RCC 7860 (cell line): ENCODE measurements at regions not wholly inside any gene's neighbourhood (a gene's known extent, or its start where the extent isn't known, plus 50 kb on each side); places are given as distances from the start of the nearest gene placed in this dataset.
A peak's percentile ranks its signal among the peaks of the same experiment; 100 is the strongest.

Source experiments
- DNase-seq: peaks from one replicate; pipeline ENCODE4 v3.0.0-alpha.2; 2015; ENCODE audit warnings: low spot score
- FAIRE-seq: peaks from 2 replicates; lab custom pipeline; 2012; peaks lifted over from hg19 to GRCh38; lab: Jason Lieb, UNC

GRCh38 chr6:169847141-169847674 lies 95.8 kb downstream of the ERMARD start:
- no peak for DNase-seq
- no peak for FAIRE-seq

GRCh38 chr6:169846286-169847056 lies 95.0 kb downstream of the ERMARD start:
- FAIRE-seq: no peak
- DNase-seq: no peak

- FAIRE-seq (no peak), DNase-seq (no peak)
Measured at GRCh38 chr6:169845426-169846285, 94.2 kb downstream of the ERMARD start.

- DNase-seq (no peak), FAIRE-seq (no peak)
Measured at GRCh38 chr6:169844946-169845345, 93.5 kb downstream of the ERMARD start.

GRCh38 chr6:169843991-169844390 lies 92.6 kb downstream of the ERMARD start:
- FAIRE-seq: no peak
- DNase-seq: no peak

GRCh38 chr6:169843110-169843509 lies 91.7 kb downstream of the ERMARD start:
- FAIRE-seq: no peak
- DNase-seq: no peak

GRCh38 chr6:169841907-169842606 lies 90.6 kb downstream of the ERMARD start:
- no peak for FAIRE-seq
- no peak for DNase-seq

- no peak for FAIRE-seq
- no peak for DNase-seq
Measured at GRCh38 chr6:169841251-169841650, 89.8 kb downstream of the ERMARD start.

- DNase-seq (no peak), FAIRE-seq (no peak)
Measured at GRCh38 chr6:169839898-169840631, 88.6 kb downstream of the ERMARD start.

GRCh38 chr6:169839493-169839892 lies 88.1 kb downstream of the ERMARD start:
- FAIRE-seq: no peak
- no peak for DNase-seq

- DNase-seq: no peak
- no peak for FAIRE-seq
Measured at GRCh38 chr6:169839029-169839481, 87.6 kb downstream of the ERMARD start.

- no peak for DNase-seq
- FAIRE-seq: no peak
Measured at GRCh38 chr6:169838346-169839028, 87.1 kb downstream of the ERMARD start.

- FAIRE-seq (no peak), DNase-seq (no peak)
Measured at GRCh38 chr6:169837529-169838250, 86.3 kb downstream of the ERMARD start.

- DNase-seq: no peak
Measured at GRCh38 chr6:169833258-169833794, 81.9 kb downstream of the ERMARD start.

GRCh38 chr6:169832247-169832948 lies 81.0 kb downstream of the ERMARD start:
- no peak for FAIRE-seq
- DNase-seq: no peak

More at GRCh38 chr6:169833258-169833794, 81.9 kb downstream of the ERMARD start:
- FAIRE-seq: no peak

GRCh38 chr6:169831450-169832246 lies 80.2 kb downstream of the ERMARD start:
- peak; percentile 14 for DNase-seq

More at GRCh38 chr6:169831450-169832246, 80.2 kb downstream of the ERMARD start:
- no peak for FAIRE-seq
